ENCODE measurements at regions not wholly inside any gene's neighbourhood (a gene's known extent, or its start where the extent isn't known, plus 50 kb on each side); places are given as distances from the start of the nearest gene placed in this dataset.

- H3K4me1 ChIP-seq (ENCODE audit: insufficient read depth): no peaks in the 10 kb centered on the region
- H3K4me3 ChIP-seq: no peak overlapping the region
- TF ChIP-seq EP300 (IDR thresholded peaks at IDR 0.05) (no peak), CTCF (IDR thresholded peaks at IDR 0.05) (no peak), POLR2A (IDR thresholded peaks at IDR 0.05) (no peak)
- intact Hi-C loops (cut with DNase I): loop anchor here in 1 of 4 donors (1.0 kb wide), 1 partner anchor 14 kb away; no protein-coding TSS in a partner anchor
- H3K27me3 ChIP-seq: no peaks in the 10 kb centered on the region
- no peaks in the 10 kb centered on the region for H3K36me3 ChIP-seq
- H3K9me3 ChIP-seq: no peaks in the 10 kb centered on the region
- H3K27ac ChIP-seq: no peak overlapping the region
- 15 to 38% (median 20%) methylated on average over 4 of the region's 4 CpGs for WGBS, 3 donors
- DNase-seq: no peak
Measured at GRCh38 chr9:31536471-31536870, 848.0 kb upstream of the ACO1 start.

- no peak overlapping the region for H3K4me3 ChIP-seq
- WGBS, 3 donors: 1 to 6% (median 2%) methylated on average over 4 of the region's 4 CpGs
Measured at GRCh38 chr9:31541721-31542281, 842.6 kb upstream of the ACO1 start.

GRCh38 chr9:31542384-31543055, 841.9 kb upstream of the ACO1 start:
- WGBS, 3 donors: 9 to 12% (median 11%) methylated on average over 5 of the region's 5 CpGs
- Histone ChIP-seq H3K4me3 (no peak overlapping the region), H3K36me3 (no peaks in the 10 kb centered on the region), H3K27me3 (no peaks in the 10 kb centered on the region), H3K4me1 (ENCODE audit: insufficient read depth) (no peaks in the 10 kb centered on the region), H3K27ac (peak overlapping the region in 1 of 2 donors; percentile 45), H3K9me3 (no peaks in the 10 kb centered on the region)
- no peak for TF ChIP-seq POLR2A (IDR thresholded peaks at IDR 0.05)
- TF ChIP-seq CTCF (IDR thresholded peaks at IDR 0.05): peak; percentile 13 to 49 (median 26)
- intact Hi-C loops (cut with DNase I): no loop called here
- DNase-seq: peak; percentile 20 to 55 (median 22)

More at GRCh38 chr9:31541721-31542281, 842.6 kb upstream of the ACO1 start:
- no peaks in the 10 kb centered on the region for H3K9me3 ChIP-seq
- intact Hi-C loops (cut with DNase I): no loop called here
- H3K4me1 ChIP-seq (ENCODE audit: insufficient read depth): no peaks in the 10 kb centered on the region
- DNase-seq: no peak
- H3K36me3 ChIP-seq: no peaks in the 10 kb centered on the region
- no peaks in the 10 kb centered on the region for H3K27me3 ChIP-seq
- H3K27ac ChIP-seq: peak overlapping the region in 1 of 2 donors; percentile 45
- TF ChIP-seq EP300 (IDR thresholded peaks at IDR 0.05): no peak

GRCh38 chr9:31554941-31555340, 829.5 kb upstream of the ACO1 start:
- H3K36me3 ChIP-seq: no peaks in the 10 kb centered on the region
- H3K4me3 ChIP-seq: no peak overlapping the region
- intact Hi-C loops (cut with DNase I): no loop called here
- H3K4me1 ChIP-seq (ENCODE audit: insufficient read depth): no peaks in the 10 kb centered on the region
- H3K27ac ChIP-seq: no peak overlapping the region
- no peaks in the 10 kb centered on the region for H3K9me3 ChIP-seq
- TF ChIP-seq POLR2A (IDR thresholded peaks at IDR 0.05): no peak
- TF ChIP-seq CTCF (IDR thresholded peaks at IDR 0.05): no peak
- no peak for TF ChIP-seq EP300 (IDR thresholded peaks at IDR 0.05)
- 83 to 87% (median 86%) methylated on average over 2 of the region's 2 CpGs for WGBS, 3 donors
- no peaks in the 10 kb centered on the region for H3K27me3 ChIP-seq
- no peak for DNase-seq

Measured in ovary (tissue), 7 donors.